GM23338 (cell line): ENCODE measurements at regions not wholly inside any gene's neighbourhood (a gene's known extent, or its start where the extent isn't known, plus 50 kb on each side); places are given as distances from the start of the nearest gene placed in this dataset.

Experiments
- ATAC-seq: fragments of 200-7000 bp; cut with Tn5 transposase; 3 replicates; pipeline ENCODE4 v1.9.1; 2020
- DNase-seq: peaks from one replicate; pipeline ENCODE4 v3.0.0-alpha.2; 2015; ENCODE audit warnings: low spot score
- H2AFZ ChIP-seq: fragments of 200-600 bp; sonication (generic); 2 replicates; pipeline ENCODE4 v1.8.0; 2016; ENCODE audit warnings: antibody characterized with exemption, mild to moderate bottlenecking, moderate library complexity
- H3F3A ChIP-seq: fragments of 200-600 bp; sonication (generic); replicated peaks from 2 replicates; pipeline ENCODE4 v1.8.0; 2017; ENCODE audit warnings: antibody characterized with exemption, mixed run types, low read depth
- H3K27ac ChIP-seq: fragments of 200-600 bp; sonication (generic); 2 replicates; pipeline ENCODE4 v1.6.1; 2016; ENCODE audit warnings: low read depth
- H3K27me3 ChIP-seq: fragments of 200-600 bp; sonication (generic); 2 replicates; pipeline ENCODE4 v1.8.0; 2016; ENCODE audit warnings: mild to moderate bottlenecking, mixed run types, moderate library complexity; ENCODE audit not compliant: insufficient read depth
- H3K36me3 ChIP-seq: fragments of 200-600 bp; sonication (generic); 2 replicates; pipeline ENCODE4 v1.8.0; 2016; ENCODE audit warnings: mild to moderate bottlenecking; ENCODE audit not compliant: insufficient read depth
- H3K4me1 ChIP-seq: fragments of 200-600 bp; sonication (generic); 2 replicates; pipeline ENCODE4 v1.8.0; 2016; ENCODE audit warnings: mild to moderate bottlenecking, moderate library complexity; ENCODE audit not compliant: insufficient read depth
- H3K4me2 ChIP-seq: fragments of 200-600 bp; sonication (generic); 2 replicates; pipeline ENCODE4 v1.7.1; 2017; ENCODE audit warnings: mixed run types
- H3K4me3 ChIP-seq: fragments of 200-600 bp; sonication (generic); 2 replicates; pipeline ENCODE4 v1.6.1; 2016; ENCODE audit warnings: mixed run types
- H3K79me2 ChIP-seq: fragments of 200-600 bp; sonication (generic); replicated peaks from 2 replicates; pipeline ENCODE4 v1.8.0; 2017; ENCODE audit warnings: mild to moderate bottlenecking; ENCODE audit not compliant: insufficient read depth
- H3K9me2 ChIP-seq: fragments of 200-600 bp; sonication (generic); 2 replicates; pipeline ENCODE4 v1.8.0; 2017; ENCODE audit not compliant: insufficient read depth
- H4K20me1 ChIP-seq: fragments of 200-600 bp; sonication (generic); replicated peaks from 2 replicates; pipeline ENCODE4 v1.8.0; 2017; ENCODE audit warnings: mild to moderate bottlenecking; ENCODE audit not compliant: insufficient read depth
- H3K27ac Mint-ChIP-seq: 2 replicates; pipeline ENCODE4 v1.8.0; 2020; ENCODE audit warnings: inconsistent platforms, mild to moderate bottlenecking, moderate library complexity, mixed read lengths
- H3K27me3 Mint-ChIP-seq: 3 replicates; pipeline ENCODE4 v1.8.0; 2022; ENCODE audit warnings: low read depth, mild to moderate bottlenecking, moderate library complexity, mixed read lengths, inconsistent platforms; ENCODE audit not compliant: insufficient read depth, poor library complexity
- H3K36me3 Mint-ChIP-seq: 3 replicates; pipeline ENCODE4 v1.8.0; 2021; ENCODE audit warnings: low read depth, mild to moderate bottlenecking, inconsistent platforms, moderate library complexity, mixed read lengths
- H3K4me1 Mint-ChIP-seq: 3 replicates; pipeline ENCODE4 v1.8.0; 2020; ENCODE audit warnings: mild to moderate bottlenecking, inconsistent platforms, mixed read lengths
- H3K4me3 Mint-ChIP-seq: 3 replicates; pipeline ENCODE4 v1.8.0; 2021; ENCODE audit warnings: moderate library complexity, mild to moderate bottlenecking, inconsistent platforms, mixed read lengths
- H3K9me3 Mint-ChIP-seq: 3 replicates; pipeline ENCODE4 v1.8.0; 2020; ENCODE audit warnings: moderate library complexity, mild to moderate bottlenecking, inconsistent platforms, mixed read lengths
- CREB1 ChIP-seq: fragments of 250-450 bp; sonication (Bioruptor Pico); IDR thresholded peaks from 2 replicates; pipeline ENCODE4 v1.5.0; 2020; ENCODE audit warnings: low read depth, mild to moderate bottlenecking, moderate library complexity
- JUNB ChIP-seq: IDR thresholded peaks from one replicate; pipeline ENCODE4 v1.6.1; 2016; ENCODE audit warnings: antibody characterized with exemption; ENCODE audit not compliant: unreplicated experiment
- NANOG ChIP-seq: IDR thresholded peaks from 2 replicates; pipeline ENCODE4 v1.6.1; 2016; ENCODE audit warnings: antibody characterized with exemption, borderline replicate concordance
- POLR2AphosphoS5 ChIP-seq: IDR thresholded peaks from 2 replicates; pipeline ENCODE4 v1.6.1; 2016; ENCODE audit warnings: antibody characterized with exemption, low read depth
- STAT1 ChIP-seq: IDR thresholded peaks from one replicate; pipeline ENCODE4 v1.6.1; 2016; ENCODE audit warnings: antibody characterized with exemption; ENCODE audit not compliant: unreplicated experiment
- ZNF331 ChIP-seq: fragments of 250-450 bp; sonication (Bioruptor Pico); IDR thresholded peaks from 2 replicates; pipeline ENCODE4 v1.5.0; 2020; ENCODE audit warnings: low read depth, mild to moderate bottlenecking, moderate library complexity
- TF ChIP-seq, protein P1 (sequence below), 2 experiments: fragments of 200-600 bp in 1 of 2; sonication (generic) in 1 of 2; conservative IDR thresholded peaks; 2 replicates each; pipeline versions ENCODE4 v1.5.1 to v1.6.1; 2016 to 2017; ENCODE audit warnings: antibody characterized with exemption in 2 of 2, low read depth in 2 of 2, mild to moderate bottlenecking in 2 of 2, moderate library complexity in 1 of 2
- TF ChIP-seq, protein P2 (sequence below): IDR thresholded peaks from 2 replicates; pipeline ENCODE4 v1.6.1; 2016; ENCODE audit warnings: antibody characterized with exemption
- TF ChIP-seq, protein P3 (sequence below): fragments of 250-450 bp; sonication (Bioruptor Pico); IDR thresholded peaks from 2 replicates; pipeline ENCODE4 v1.5.0; 2020; ENCODE audit warnings: mild to moderate bottlenecking, moderate library complexity
- TF ChIP-seq, protein P4 (sequence below): IDR thresholded peaks from one replicate; pipeline ENCODE4 v1.6.1; 2018; ENCODE audit warnings: antibody characterized with exemption; ENCODE audit not compliant: unreplicated experiment

DNA sequence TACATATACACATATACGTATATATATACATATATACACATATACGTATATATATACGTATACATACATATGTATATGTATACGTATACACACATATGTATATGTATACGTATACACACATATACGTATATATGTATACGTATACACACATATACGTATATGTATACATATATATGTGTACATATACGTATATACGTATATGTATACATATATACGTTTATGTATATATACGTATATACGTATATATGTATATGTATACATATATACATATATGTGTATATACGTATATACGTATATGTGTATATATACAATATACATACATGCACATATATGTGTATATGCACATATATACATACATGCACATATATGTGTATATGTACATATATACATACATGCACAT is 396.2 kb upstream of the DUSP10 start:
- no peaks in the 10 kb centered on the region for H4K20me1 ChIP-seq
- Mint-ChIP-seq H3K9me3 (peaks cover 29% of the 10 kb centered on the region), H3K4me1 (no peaks in the 10 kb centered on the region), H3K27ac (no peak overlapping the region), H3K36me3 (peaks cover 3% of the 10 kb centered on the region; the same call in 2 of the 3 replicates), H3K4me3 (no peak overlapping the region), H3K27me3 (no peaks in the 10 kb centered on the region)
- DNase-seq (no peak), ATAC-seq (no peak)
- no peaks in the 10 kb centered on the region for H3F3A ChIP-seq
- H3K4me2 ChIP-seq: no peak overlapping the region
- TF ChIP-seq ZNF331 (CRISPR knock-in tag) (no peak), STAT1 (no peak), NANOG (no peak), POLR2AphosphoS5 (no peak), JUNB (no peak), CREB1 (CRISPR knock-in tag) (no peak)
- TF ChIP-seq, protein P1, sequence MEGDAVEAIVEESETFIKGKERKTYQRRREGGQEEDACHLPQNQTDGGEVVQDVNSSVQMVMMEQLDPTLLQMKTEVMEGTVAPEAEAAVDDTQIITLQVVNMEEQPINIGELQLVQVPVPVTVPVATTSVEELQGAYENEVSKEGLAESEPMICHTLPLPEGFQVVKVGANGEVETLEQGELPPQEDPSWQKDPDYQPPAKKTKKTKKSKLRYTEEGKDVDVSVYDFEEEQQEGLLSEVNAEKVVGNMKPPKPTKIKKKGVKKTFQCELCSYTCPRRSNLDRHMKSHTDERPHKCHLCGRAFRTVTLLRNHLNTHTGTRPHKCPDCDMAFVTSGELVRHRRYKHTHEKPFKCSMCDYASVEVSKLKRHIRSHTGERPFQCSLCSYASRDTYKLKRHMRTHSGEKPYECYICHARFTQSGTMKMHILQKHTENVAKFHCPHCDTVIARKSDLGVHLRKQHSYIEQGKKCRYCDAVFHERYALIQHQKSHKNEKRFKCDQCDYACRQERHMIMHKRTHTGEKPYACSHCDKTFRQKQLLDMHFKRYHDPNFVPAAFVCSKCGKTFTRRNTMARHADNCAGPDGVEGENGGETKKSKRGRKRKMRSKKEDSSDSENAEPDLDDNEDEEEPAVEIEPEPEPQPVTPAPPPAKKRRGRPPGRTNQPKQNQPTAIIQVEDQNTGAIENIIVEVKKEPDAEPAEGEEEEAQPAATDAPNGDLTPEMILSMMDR (conservative IDR thresholded peaks at IDR 0.05; ENCODE audit: low read depth in 2 of 2): no peak
- TF ChIP-seq, protein P2, sequence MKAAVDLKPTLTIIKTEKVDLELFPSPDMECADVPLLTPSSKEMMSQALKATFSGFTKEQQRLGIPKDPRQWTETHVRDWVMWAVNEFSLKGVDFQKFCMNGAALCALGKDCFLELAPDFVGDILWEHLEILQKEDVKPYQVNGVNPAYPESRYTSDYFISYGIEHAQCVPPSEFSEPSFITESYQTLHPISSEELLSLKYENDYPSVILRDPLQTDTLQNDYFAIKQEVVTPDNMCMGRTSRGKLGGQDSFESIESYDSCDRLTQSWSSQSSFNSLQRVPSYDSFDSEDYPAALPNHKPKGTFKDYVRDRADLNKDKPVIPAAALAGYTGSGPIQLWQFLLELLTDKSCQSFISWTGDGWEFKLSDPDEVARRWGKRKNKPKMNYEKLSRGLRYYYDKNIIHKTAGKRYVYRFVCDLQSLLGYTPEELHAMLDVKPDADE: no peak
- TF ChIP-seq, protein P3, sequence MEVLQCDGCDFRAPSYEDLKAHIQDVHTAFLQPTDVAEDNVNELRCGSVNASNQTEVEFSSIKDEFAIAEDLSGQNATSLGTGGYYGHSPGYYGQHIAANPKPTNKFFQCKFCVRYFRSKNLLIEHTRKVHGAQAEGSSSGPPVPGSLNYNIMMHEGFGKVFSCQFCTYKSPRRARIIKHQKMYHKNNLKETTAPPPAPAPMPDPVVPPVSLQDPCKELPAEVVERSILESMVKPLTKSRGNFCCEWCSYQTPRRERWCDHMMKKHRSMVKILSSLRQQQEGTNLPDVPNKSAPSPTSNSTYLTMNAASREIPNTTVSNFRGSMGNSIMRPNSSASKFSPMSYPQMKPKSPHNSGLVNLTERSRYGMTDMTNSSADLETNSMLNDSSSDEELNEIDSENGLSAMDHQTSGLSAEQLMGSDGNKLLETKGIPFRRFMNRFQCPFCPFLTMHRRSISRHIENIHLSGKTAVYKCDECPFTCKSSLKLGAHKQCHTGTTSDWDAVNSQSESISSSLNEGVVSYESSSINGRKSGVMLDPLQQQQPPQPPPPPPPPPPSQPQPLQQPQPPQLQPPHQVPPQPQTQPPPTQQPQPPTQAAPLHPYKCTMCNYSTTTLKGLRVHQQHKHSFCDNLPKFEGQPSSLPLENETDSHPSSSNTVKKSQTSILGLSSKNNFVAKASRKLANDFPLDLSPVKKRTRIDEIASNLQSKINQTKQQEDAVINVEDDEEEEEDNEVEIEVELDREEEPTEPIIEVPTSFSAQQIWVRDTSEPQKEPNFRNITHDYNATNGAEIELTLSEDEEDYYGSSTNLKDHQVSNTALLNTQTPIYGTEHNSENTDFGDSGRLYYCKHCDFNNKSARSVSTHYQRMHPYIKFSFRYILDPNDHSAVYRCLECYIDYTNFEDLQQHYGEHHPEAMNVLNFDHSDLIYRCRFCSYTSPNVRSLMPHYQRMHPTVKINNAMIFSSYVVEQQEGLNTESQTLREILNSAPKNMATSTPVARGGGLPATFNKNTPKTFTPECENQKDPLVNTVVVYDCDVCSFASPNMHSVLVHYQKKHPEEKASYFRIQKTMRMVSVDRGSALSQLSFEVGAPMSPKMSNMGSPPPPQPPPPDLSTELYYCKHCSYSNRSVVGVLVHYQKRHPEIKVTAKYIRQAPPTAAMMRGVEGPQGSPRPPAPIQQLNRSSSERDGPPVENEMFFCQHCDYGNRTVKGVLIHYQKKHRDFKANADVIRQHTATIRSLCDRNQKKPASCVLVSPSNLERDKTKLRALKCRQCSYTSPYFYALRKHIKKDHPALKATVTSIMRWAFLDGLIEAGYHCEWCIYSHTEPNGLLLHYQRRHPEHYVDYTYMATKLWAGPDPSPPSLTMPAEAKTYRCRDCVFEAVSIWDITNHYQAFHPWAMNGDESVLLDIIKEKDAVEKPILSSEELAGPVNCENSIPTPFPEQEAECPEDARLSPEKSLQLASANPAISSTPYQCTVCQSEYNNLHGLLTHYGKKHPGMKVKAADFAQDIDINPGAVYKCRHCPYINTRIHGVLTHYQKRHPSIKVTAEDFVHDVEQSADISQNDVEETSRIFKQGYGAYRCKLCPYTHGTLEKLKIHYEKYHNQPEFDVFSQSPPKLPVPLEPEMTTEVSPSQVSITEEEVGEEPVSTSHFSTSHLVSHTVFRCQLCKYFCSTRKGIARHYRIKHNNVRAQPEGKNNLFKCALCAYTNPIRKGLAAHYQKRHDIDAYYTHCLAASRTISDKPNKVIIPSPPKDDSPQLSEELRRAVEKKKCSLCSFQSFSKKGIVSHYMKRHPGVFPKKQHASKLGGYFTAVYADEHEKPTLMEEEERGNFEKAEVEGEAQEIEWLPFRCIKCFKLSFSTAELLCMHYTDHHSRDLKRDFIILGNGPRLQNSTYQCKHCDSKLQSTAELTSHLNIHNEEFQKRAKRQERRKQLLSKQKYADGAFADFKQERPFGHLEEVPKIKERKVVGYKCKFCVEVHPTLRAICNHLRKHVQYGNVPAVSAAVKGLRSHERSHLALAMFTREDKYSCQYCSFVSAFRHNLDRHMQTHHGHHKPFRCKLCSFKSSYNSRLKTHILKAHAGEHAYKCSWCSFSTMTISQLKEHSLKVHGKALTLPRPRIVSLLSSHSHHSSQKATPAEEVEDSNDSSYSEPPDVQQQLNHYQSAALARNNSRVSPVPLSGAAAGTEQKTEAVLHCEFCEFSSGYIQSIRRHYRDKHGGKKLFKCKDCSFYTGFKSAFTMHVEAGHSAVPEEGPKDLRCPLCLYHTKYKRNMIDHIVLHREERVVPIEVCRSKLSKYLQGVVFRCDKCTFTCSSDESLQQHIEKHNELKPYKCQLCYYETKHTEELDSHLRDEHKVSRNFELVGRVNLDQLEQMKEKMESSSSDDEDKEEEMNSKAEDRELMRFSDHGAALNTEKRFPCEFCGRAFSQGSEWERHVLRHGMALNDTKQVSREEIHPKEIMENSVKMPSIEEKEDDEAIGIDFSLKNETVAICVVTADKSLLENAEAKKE (CRISPR knock-in tag): no peak
- TF ChIP-seq, protein P4, sequence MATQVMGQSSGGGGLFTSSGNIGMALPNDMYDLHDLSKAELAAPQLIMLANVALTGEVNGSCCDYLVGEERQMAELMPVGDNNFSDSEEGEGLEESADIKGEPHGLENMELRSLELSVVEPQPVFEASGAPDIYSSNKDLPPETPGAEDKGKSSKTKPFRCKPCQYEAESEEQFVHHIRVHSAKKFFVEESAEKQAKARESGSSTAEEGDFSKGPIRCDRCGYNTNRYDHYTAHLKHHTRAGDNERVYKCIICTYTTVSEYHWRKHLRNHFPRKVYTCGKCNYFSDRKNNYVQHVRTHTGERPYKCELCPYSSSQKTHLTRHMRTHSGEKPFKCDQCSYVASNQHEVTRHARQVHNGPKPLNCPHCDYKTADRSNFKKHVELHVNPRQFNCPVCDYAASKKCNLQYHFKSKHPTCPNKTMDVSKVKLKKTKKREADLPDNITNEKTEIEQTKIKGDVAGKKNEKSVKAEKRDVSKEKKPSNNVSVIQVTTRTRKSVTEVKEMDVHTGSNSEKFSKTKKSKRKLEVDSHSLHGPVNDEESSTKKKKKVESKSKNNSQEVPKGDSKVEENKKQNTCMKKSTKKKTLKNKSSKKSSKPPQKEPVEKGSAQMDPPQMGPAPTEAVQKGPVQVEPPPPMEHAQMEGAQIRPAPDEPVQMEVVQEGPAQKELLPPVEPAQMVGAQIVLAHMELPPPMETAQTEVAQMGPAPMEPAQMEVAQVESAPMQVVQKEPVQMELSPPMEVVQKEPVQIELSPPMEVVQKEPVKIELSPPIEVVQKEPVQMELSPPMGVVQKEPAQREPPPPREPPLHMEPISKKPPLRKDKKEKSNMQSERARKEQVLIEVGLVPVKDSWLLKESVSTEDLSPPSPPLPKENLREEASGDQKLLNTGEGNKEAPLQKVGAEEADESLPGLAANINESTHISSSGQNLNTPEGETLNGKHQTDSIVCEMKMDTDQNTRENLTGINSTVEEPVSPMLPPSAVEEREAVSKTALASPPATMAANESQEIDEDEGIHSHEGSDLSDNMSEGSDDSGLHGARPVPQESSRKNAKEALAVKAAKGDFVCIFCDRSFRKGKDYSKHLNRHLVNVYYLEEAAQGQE: no peak
- H3K36me3 ChIP-seq: no peaks in the 10 kb centered on the region
- H3K27ac ChIP-seq: no peak overlapping the region
- no peaks in the 10 kb centered on the region for H3K9me2 ChIP-seq
- H3K27me3 ChIP-seq: no peaks in the 10 kb centered on the region
- no peaks in the 10 kb centered on the region for H3K4me1 ChIP-seq
- H3K4me3 ChIP-seq: no peak overlapping the region
- no peak overlapping the region for H2AFZ ChIP-seq
- no peaks in the 10 kb centered on the region for H3K79me2 ChIP-seq
